Trophoblast cell (in vitro differentiated cells and primary cell): ENCODE measurements at regions not wholly inside any gene's neighbourhood (a gene's known extent, or its start where the extent isn't known, plus 50 kb on each side); places are given as distances from the start of the nearest gene placed in this dataset.

Experiments
- DNase-seq, 2 donors: peaks; one replicate each; pipeline ENCODE4 v3.0.0-alpha.2; 2016
- H2AFZ ChIP-seq: 2 replicates; pipeline ENCODE4 v1.6.1; 2013; ENCODE audit warnings: low read length, moderate library complexity, mild to moderate bottlenecking; ENCODE audit not compliant: insufficient read depth, poor library complexity
- H2AK5ac ChIP-seq: 2 replicates; pipeline ENCODE4 v1.6.1; 2013; ENCODE audit warnings: mild to moderate bottlenecking, low read length
- H2BK120ac ChIP-seq: 2 replicates; pipeline ENCODE4 v1.6.1; 2013; ENCODE audit warnings: low read length, mild to moderate bottlenecking, moderate library complexity; ENCODE audit not compliant: insufficient read depth, poor library complexity
- H2BK12ac ChIP-seq: 2 replicates; pipeline ENCODE4 v1.6.1; 2013; ENCODE audit warnings: mild to moderate bottlenecking, low read length, moderate library complexity
- H2BK5ac ChIP-seq: 2 replicates; pipeline ENCODE4 v1.6.1; 2013; ENCODE audit warnings: low read length, low read depth, moderate library complexity, mild to moderate bottlenecking; ENCODE audit not compliant: poor library complexity
- H3K14ac ChIP-seq: 2 replicates; pipeline ENCODE4 v1.6.1; 2013; ENCODE audit warnings: mild to moderate bottlenecking, low read length
- H3K18ac ChIP-seq: 2 replicates; pipeline ENCODE4 v1.6.1; 2013; ENCODE audit warnings: mild to moderate bottlenecking, low read length
- H3K23ac ChIP-seq: 2 replicates; pipeline ENCODE4 v1.6.1; 2013; ENCODE audit warnings: low read length
- H3K27ac ChIP-seq: 2 replicates; pipeline ENCODE4 v1.5.1; 2013; ENCODE audit warnings: low read depth, mild to moderate bottlenecking, inconsistent platforms, low read length, moderate library complexity
- H3K27me3 ChIP-seq: 2 replicates; pipeline ENCODE4 v1.6.1; 2013; ENCODE audit warnings: inconsistent platforms, mild to moderate bottlenecking, low read length, moderate library complexity; ENCODE audit not compliant: insufficient read depth
- H3K36me3 ChIP-seq, 2 experiments: 1 replicate in 1 of 2; 2 replicates in 1 of 2; pipeline ENCODE4 v1.6.1; 2013; ENCODE audit warnings: low read length in 2 of 2, mild to moderate bottlenecking in 2 of 2, moderate library complexity in 1 of 2; ENCODE audit not compliant: insufficient read depth in 2 of 2, control insufficient read depth in 1 of 2
- H3K4ac ChIP-seq: 2 replicates; pipeline ENCODE4 v1.6.1; 2013; ENCODE audit warnings: low read depth, mild to moderate bottlenecking, low read length, moderate library complexity
- H3K4me1 ChIP-seq, 2 experiments: 1 replicate in 1 of 2; 2 replicates in 1 of 2; pipeline ENCODE4 v1.6.1; 2013; ENCODE audit warnings: low read length in 2 of 2, mild to moderate bottlenecking in 2 of 2, moderate library complexity in 1 of 2; ENCODE audit not compliant: insufficient read depth in 2 of 2, control insufficient read depth in 1 of 2
- H3K4me2 ChIP-seq: 2 replicates; pipeline ENCODE4 v1.6.1; 2013; ENCODE audit warnings: inconsistent platforms, mild to moderate bottlenecking, low read length, moderate library complexity
- H3K4me3 ChIP-seq: 2 replicates; pipeline ENCODE4 v1.5.1; 2013; ENCODE audit warnings: mild to moderate bottlenecking, low read depth, low read length, inconsistent platforms
- H3K79me1 ChIP-seq: one replicate; pipeline ENCODE4 v1.6.1; 2013; ENCODE audit warnings: low read length
- H3K79me2 ChIP-seq: 2 replicates; pipeline ENCODE4 v1.6.1; 2013; ENCODE audit warnings: low read length, mild to moderate bottlenecking; ENCODE audit not compliant: control insufficient read depth, insufficient read depth, poor library complexity
- H3K9ac ChIP-seq: 2 replicates; pipeline ENCODE4 v1.6.1; 2013; ENCODE audit warnings: mild to moderate bottlenecking, low read length
- H3K9me3 ChIP-seq: 2 replicates; pipeline ENCODE4 v1.6.1; 2013; ENCODE audit warnings: low read depth, mild to moderate bottlenecking, control low read depth, inconsistent platforms, low read length; ENCODE audit not compliant: insufficient read depth
- H4K12ac ChIP-seq: 2 replicates; pipeline ENCODE4 v1.6.1; 2013; ENCODE audit warnings: low read depth, mild to moderate bottlenecking, low read length, moderate library complexity
- H4K8ac ChIP-seq: 2 replicates; pipeline ENCODE4 v1.6.1; 2013; ENCODE audit warnings: low read depth, mild to moderate bottlenecking, low read length, moderate library complexity
- H4K91ac ChIP-seq: one replicate; pipeline ENCODE4 v1.6.1; 2013; ENCODE audit warnings: low read depth, mild to moderate bottlenecking, low read length, moderate library complexity
- WGBS: extraction: QIAGEN DNeasy Blood & Tissue Kit; methylation state at CpG from one replicate; pipeline ENCODE4 v1.1.7; 2013; ENCODE audit warnings: missing lambda C conversion rate; ENCODE audit not compliant: insufficient read length, insufficient coverage; ENCODE audit errors: extremely low coverage; 5-methylcytosine and 5-hydroxymethylcytosine counted together

GRCh38 chr12:30155001-30155730, 371.4 kb upstream of the TMTC1 start:
- H3K18ac ChIP-seq: no peak overlapping the region
- no peak overlapping the region for H3K14ac ChIP-seq
- DNase-seq: no peak
- H2BK12ac ChIP-seq: no peak overlapping the region
- H3K4ac ChIP-seq: no peak overlapping the region
- H3K79me2 ChIP-seq: no peaks in the 10 kb centered on the region
- H3K9me3 ChIP-seq: no peaks in the 10 kb centered on the region
- no peak overlapping the region for H3K9ac ChIP-seq
- H3K36me3 ChIP-seq: no peaks in the 10 kb centered on the region
- no peak overlapping the region for H2BK120ac ChIP-seq
- WGBS: no CpG with 5 or more reads among the region's 6 CpGs
- no peak overlapping the region for H4K8ac ChIP-seq
- H3K4me1 ChIP-seq: no peaks in the 10 kb centered on the region
- H2BK5ac ChIP-seq: no peak overlapping the region
- no peak overlapping the region for H4K91ac ChIP-seq
- no peak overlapping the region for H3K4me2 ChIP-seq
- no peaks in the 10 kb centered on the region for H3K27me3 ChIP-seq
- no peak overlapping the region for H3K23ac ChIP-seq
- H3K27ac ChIP-seq: no peak overlapping the region
- H3K4me3 ChIP-seq: no peak overlapping the region
- no peak overlapping the region for H4K12ac ChIP-seq
- H2AFZ ChIP-seq: no peak overlapping the region
- H3K79me1 ChIP-seq: no peaks in the 10 kb centered on the region
- no peak overlapping the region for H2AK5ac ChIP-seq

GRCh38 chr12:30153981-30154380, 370.2 kb upstream of the TMTC1 start:
- H2AK5ac ChIP-seq: no peak overlapping the region
- no CpG with 5 or more reads among the region's 1 CpG for WGBS
- H3K4me3 ChIP-seq: no peak overlapping the region
- no peaks in the 10 kb centered on the region for H3K9me3 ChIP-seq
- no peak overlapping the region for H2BK12ac ChIP-seq
- no peak overlapping the region for H3K27ac ChIP-seq
- no peak overlapping the region for H3K9ac ChIP-seq
- H3K36me3 ChIP-seq: no peaks in the 10 kb centered on the region
- no peaks in the 10 kb centered on the region for H3K27me3 ChIP-seq
- H4K91ac ChIP-seq: no peak overlapping the region
- no peaks in the 10 kb centered on the region for H3K4me1 ChIP-seq
- H2BK120ac ChIP-seq: no peak overlapping the region
- no peak overlapping the region for H3K18ac ChIP-seq
- H3K23ac ChIP-seq: no peak overlapping the region
- H3K4ac ChIP-seq: no peak overlapping the region
- H3K14ac ChIP-seq: no peak overlapping the region
- H4K12ac ChIP-seq: no peak overlapping the region
- no peaks in the 10 kb centered on the region for H3K79me1 ChIP-seq
- H2BK5ac ChIP-seq: no peak overlapping the region
- H4K8ac ChIP-seq: no peak overlapping the region
- DNase-seq: no peak
- no peak overlapping the region for H3K4me2 ChIP-seq
- H2AFZ ChIP-seq: no peak overlapping the region
- no peaks in the 10 kb centered on the region for H3K79me2 ChIP-seq

DNA sequence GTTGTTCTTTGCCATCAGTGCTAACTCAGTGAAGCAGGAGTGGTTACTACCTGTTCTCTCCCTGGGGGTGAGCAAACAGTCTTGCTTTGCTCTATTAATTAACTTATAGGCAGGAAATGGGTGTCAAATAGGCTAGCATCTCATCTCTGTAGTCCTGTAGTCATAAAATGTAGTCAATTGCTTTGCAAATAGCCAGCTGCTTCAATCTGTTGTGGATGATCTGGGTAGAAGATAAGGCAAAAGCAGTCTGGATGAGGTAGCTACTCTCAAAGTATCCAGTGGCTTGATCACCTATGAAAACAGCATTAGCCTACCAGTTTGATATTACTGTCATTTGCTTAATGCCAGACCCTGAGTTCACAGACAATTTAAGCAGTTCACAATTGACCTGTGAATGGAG, 369.0 kb upstream of the TMTC1 start:
- Histone ChIP-seq H3K9ac (no peak overlapping the region), H3K4me2 (no peak overlapping the region), H3K9me3 (no peaks in the 10 kb centered on the region), H2BK12ac (no peak overlapping the region), H4K91ac (no peak overlapping the region), H3K4me3 (no peak overlapping the region), H2AFZ (no peak overlapping the region), H3K36me3 (no peaks in the 10 kb centered on the region), H2AK5ac (no peak overlapping the region), H2BK120ac (no peak overlapping the region), H3K27me3 (no peaks in the 10 kb centered on the region), H2BK5ac (no peak overlapping the region), H3K79me1 (no peaks in the 10 kb centered on the region), H3K27ac (no peak overlapping the region), H3K14ac (no peak overlapping the region), H3K23ac (no peak overlapping the region), H3K18ac (no peak overlapping the region), H4K12ac (no peak overlapping the region), H3K79me2 (no peaks in the 10 kb centered on the region), H4K8ac (no peak overlapping the region), H3K4ac (no peak overlapping the region), H3K4me1 (no peaks in the 10 kb centered on the region)
- DNase-seq: no peak

DNA sequence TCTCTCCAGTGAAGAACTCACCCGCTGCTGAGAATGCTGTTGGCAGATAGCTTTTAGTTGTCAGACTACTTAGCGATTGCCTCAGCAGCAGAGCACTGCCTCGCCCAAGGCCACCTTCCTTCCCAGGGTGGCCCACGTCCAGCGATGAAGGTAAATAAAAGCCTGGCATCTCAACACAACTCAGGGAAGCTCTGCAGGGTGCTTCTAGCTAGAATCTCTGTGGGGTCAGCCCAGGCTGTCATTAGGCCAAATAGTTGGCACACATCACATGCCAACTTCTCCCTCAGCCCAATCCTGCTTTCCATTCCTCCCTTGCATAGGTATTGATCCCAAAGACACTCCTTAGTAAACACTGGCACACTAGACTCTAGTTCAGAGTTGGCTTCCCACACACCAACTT, 368.1 kb upstream of the TMTC1 start:
- Histone ChIP-seq H3K4ac (no peak overlapping the region), H3K79me1 (no peaks in the 10 kb centered on the region), H4K91ac (no peak overlapping the region), H3K14ac (no peak overlapping the region), H4K8ac (no peak overlapping the region), H2AK5ac (no peak overlapping the region), H2BK5ac (no peak overlapping the region), H3K4me2 (no peak overlapping the region), H4K12ac (no peak overlapping the region), H3K23ac (no peak overlapping the region), H3K36me3 (no peaks in the 10 kb centered on the region), H2BK120ac (no peak overlapping the region), H3K18ac (no peak overlapping the region), H2BK12ac (no peak overlapping the region), H3K4me3 (no peak overlapping the region), H2AFZ (no peak overlapping the region), H3K9ac (no peak overlapping the region), H3K4me1 (no peaks in the 10 kb centered on the region), H3K9me3 (no peaks in the 10 kb centered on the region), H3K27ac (no peak overlapping the region), H3K27me3 (no peaks in the 10 kb centered on the region), H3K79me2 (no peaks in the 10 kb centered on the region)
- WGBS: no CpG with 5 or more reads among the region's 5 CpGs
- DNase-seq: no peak
